CD4-positive, alpha-beta T cell treated with Interferon alpha-2 for 1 hour (primary cell): ENCODE measurements at regions not wholly inside any gene's neighbourhood (a gene's known extent, or its start where the extent isn't known, plus 50 kb on each side); places are given as distances from the start of the nearest gene placed in this dataset.
"Not testable (repeated sequence)": the region's sequence is repeated elsewhere in the genome, so short reads cannot be mapped to it uniquely, and the experiment has no call there.

Experiments used
- DNase-seq, 2 donors: peaks; one replicate each; pipeline ENCODE4 v3.0.0-alpha.2; 2020 to 2022

GRCh38 chr2:234796045-234796591 is 155.7 kb upstream of the SH3BP4 start:
- no peak for DNase-seq

GRCh38 chr2:234795272-234795920 is 156.4 kb upstream of the SH3BP4 start:
- DNase-seq: no peak

GRCh38 chr2:234794866-234795265 is 157.0 kb upstream of the SH3BP4 start:
- DNase-seq: no peak

GRCh38 chr2:234793212-234793785 is 158.5 kb upstream of the SH3BP4 start:
- DNase-seq: no peak

GRCh38 chr2:234792621-234793022 is 159.2 kb upstream of the SH3BP4 start:
- DNase-seq: no peak

GRCh38 chr2:234792096-234792495 is 159.7 kb upstream of the SH3BP4 start:
- not testable (repeated sequence) for DNase-seq

- no peak for DNase-seq
Observed at GRCh38 chr2:234790380-234790779, 161.4 kb upstream of the SH3BP4 start.

- no peak for DNase-seq
Observed at GRCh38 chr2:234789556-234790325, 162.1 kb upstream of the SH3BP4 start.

GRCh38 chr2:234788841-234789240 is 163.0 kb upstream of the SH3BP4 start:
- no peak for DNase-seq

GRCh38 chr2:234788381-234788780 is 163.4 kb upstream of the SH3BP4 start:
- no peak for DNase-seq

- no peak for DNase-seq
Observed at GRCh38 chr2:234787114-234787513, 164.7 kb upstream of the SH3BP4 start.

GRCh38 chr2:234773764-234774409 is 177.9 kb upstream of the SH3BP4 start:
- DNase-seq: no peak

- no peak for DNase-seq
Observed at GRCh38 chr2:234773129-234773528, 178.7 kb upstream of the SH3BP4 start.

GRCh38 chr2:234772733-234773060 is 179.1 kb upstream of the SH3BP4 start:
- DNase-seq: no peak

- no peak for DNase-seq
Observed at GRCh38 chr2:234771980-234772732, 179.7 kb upstream of the SH3BP4 start.

- no peak for DNase-seq
Observed at GRCh38 chr2:234771176-234771575, 180.6 kb upstream of the SH3BP4 start.

- no peak for DNase-seq
Observed at GRCh38 chr2:234770715-234771141, 181.1 kb upstream of the SH3BP4 start.

- DNase-seq: no peak
Observed at GRCh38 chr2:234770031-234770506, 181.7 kb upstream of the SH3BP4 start.

- DNase-seq: no peak
Observed at GRCh38 chr2:234768608-234769196, 183.1 kb upstream of the SH3BP4 start.

GRCh38 chr2:234765279-234765678 is 186.5 kb upstream of the SH3BP4 start:
- DNase-seq: no peak

GRCh38 chr2:234764372-234764771 is 187.4 kb upstream of the SH3BP4 start:
- DNase-seq: no peak
